Embryonic facial prominence (tissue), 1 donor: ENCODE measurements at regions not wholly inside any gene's neighbourhood (a gene's known extent, or its start where the extent isn't known, plus 50 kb on each side); places are given as distances from the start of the nearest gene placed in this dataset.

Experiments
- DNase-seq: peaks from one replicate; pipeline ENCODE4 v3.0.0-alpha.2; 2016; ENCODE audit errors: extremely low spot score

DNA sequence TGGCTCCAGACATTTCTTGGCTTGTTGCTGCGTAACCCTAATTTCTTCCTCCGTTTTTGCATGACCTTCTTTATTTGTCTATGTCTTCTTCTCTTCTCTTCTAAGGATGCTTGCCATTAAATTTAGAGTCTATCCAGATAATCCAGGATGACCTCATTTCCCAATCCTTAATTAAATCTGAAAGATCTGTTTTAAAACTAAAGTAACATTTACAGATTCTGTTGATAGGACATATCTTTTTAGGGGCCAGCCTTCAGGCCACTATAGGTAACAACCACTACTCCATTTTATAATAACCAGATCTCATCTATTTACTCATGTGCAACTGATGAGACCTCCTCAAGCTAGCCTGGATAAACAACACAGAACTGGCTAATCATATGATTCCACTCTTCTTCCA lies 490.5 kb upstream of the SLC10A2 start:
- no peak for DNase-seq

DNA sequence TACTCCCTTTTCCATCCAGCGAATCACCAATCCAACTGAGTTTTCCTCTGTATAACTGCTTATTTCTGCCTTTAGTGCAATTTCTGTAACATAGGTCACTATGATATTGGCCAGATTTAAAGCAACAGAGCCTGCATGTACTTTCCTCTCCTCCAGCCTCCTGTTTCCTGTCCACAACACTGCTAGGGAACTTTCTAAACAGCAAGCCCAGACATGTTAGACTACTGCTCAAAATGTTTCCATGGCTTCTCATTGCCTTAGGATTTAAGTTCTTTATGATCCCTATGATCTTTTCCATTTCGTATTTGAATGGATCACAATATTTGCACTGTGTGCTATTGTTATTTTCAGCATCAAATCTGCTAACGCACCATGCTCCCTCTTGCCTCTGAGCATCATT lies 481.7 kb upstream of the SLC10A2 start:
- no peak for DNase-seq

DNA sequence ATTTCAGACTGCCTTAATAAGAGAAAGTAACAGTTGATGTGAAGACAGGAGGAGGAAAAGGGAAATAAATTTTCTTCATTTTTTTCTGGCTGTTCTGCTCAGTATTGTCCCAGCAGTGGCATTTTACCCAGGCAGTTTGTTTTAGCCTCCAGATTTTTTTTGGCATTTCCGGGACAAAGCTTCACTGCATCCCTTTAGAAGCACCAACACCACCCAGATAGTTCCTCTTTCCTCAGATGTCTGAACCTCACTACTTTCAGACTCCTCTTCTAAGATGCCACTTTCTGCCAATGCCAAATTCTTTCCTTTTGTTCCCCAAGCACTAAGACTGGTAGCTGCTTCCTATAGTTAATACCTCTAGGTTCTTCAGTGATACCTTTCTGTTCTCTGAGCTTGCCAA lies 480.1 kb upstream of the SLC10A2 start:
- DNase-seq: no peak

DNA sequence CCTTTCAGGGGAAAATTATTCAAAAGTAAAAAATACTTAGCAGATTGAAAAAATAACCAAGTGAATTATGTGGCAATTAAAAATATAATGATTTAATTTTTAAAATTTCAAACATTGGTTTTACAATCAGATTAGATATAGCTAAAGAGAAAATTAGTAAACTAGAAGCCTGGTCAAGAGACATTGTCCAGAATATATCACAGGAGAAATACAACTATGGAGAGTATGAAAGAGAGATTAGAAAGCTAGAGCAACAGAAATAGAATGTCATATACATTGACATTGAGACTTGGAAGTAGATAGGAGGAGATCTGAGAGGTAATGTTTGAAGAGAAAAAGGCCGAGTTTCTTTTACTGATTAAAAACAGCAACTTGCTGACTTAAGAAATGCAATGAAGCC lies 476.4 kb upstream of the SLC10A2 start:
- DNase-seq: no peak

- DNase-seq: no peak
Observed at GRCh38 chr13:103540382-103540765, 474.2 kb upstream of the SLC10A2 start.

GRCh38 chr13:103539721-103540381 lies 473.6 kb upstream of the SLC10A2 start:
- no peak for DNase-seq

DNA sequence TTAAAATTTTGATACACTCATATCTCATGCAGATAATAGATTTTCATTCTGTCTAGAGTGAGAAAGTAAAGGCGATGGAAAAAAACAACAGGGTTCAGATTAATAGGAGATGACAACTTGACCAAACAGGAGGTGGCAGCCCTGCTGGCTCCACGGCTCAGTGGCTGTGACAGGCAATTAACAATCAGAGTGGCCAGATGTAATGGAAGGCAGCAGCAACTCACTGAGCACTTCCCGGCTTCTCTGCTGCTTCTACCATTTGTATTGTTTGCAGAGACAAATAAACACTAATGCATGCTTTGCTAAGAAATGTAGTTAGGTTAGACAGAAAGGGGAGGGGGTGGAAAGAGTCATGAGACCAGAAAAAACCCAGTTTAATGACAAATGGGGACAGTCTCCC lies 473.0 kb upstream of the SLC10A2 start:
- DNase-seq: no peak

DNA sequence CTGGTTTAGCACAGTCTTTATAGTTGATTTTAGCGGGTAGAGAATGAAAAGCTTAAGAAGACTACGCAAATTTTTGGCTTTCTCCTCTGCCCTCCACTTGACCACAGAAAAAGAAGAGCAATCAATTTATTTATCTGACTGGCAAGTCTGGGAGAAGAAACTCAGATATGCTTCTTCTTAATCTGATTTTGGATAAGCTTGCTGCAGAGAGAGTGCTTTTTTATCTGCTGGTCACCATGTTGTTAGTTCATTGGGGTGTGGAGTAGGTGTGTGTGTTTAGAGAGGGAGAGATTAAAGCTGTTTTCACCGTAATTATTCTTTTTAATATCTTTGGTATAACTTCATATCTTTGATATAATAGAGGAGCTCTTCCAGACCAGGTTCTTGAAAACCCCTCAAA lies 471.4 kb upstream of the SLC10A2 start:
- no peak for DNase-seq

DNA sequence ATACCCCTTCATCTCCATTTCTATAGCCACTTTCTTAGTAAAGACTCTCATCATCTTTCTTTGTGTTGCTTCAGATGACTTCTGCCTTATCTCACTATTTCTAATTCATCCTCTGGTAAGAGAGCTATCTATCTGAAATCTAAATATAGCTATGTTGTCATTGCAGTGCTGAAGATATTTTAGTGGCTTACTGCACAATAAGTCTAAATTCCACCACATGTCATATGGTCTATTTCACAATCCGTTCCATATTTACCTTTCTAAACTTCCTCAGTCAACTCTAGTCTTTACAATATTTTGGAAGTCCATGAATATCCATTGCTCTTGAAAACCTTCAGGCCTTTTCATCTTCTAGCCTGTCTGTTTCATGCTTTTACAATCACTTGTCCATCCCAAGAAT lies 465.1 kb upstream of the SLC10A2 start:
- DNase-seq: no peak

DNA sequence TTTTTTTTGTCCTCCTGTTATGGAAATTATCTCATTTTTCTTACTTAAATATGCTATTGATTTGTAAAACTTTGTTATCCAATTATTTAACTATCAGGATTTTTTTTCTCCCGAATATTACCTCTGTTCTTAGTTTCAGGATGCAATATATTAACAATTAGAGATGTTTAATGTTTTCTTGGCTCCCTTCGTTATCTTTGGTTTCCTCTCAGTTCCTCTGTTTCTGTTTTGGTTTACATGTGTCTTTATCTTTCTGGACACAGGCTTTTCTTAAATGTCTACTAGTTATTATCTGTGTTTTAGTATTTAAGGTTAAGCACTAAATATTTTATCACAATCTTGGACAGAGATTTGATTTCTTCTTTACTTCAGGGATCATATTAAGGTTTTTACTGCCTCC lies 462.2 kb upstream of the SLC10A2 start:
- no peak for DNase-seq

DNA sequence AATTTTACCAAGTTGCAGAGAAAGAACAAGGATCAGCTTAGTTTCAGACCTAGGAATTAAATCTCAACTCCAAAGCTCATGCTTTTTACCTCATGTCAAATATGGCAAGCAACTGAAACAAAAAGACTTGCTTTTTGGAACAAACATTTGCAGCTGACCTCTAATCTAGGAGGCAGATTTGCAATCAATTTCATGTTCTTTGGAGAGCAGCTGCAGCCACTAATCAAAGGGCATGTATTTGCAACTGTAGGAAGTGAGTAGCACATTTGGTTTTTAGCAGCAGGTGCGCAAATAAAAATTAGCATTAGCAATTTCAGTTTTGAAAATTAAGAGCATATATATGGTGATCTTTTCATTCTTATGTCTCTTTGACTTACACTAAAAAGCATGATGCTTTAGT lies 459.3 kb upstream of the SLC10A2 start:
- DNase-seq: no peak

GRCh38 chr13:103523858-103524257 lies 457.6 kb upstream of the SLC10A2 start:
- DNase-seq: no peak

GRCh38 chr13:103521532-103521931 lies 455.3 kb upstream of the SLC10A2 start:
- no peak for DNase-seq

- no peak for DNase-seq
Observed at GRCh38 chr13:103517768-103518102, 451.5 kb upstream of the SLC10A2 start.

DNA sequence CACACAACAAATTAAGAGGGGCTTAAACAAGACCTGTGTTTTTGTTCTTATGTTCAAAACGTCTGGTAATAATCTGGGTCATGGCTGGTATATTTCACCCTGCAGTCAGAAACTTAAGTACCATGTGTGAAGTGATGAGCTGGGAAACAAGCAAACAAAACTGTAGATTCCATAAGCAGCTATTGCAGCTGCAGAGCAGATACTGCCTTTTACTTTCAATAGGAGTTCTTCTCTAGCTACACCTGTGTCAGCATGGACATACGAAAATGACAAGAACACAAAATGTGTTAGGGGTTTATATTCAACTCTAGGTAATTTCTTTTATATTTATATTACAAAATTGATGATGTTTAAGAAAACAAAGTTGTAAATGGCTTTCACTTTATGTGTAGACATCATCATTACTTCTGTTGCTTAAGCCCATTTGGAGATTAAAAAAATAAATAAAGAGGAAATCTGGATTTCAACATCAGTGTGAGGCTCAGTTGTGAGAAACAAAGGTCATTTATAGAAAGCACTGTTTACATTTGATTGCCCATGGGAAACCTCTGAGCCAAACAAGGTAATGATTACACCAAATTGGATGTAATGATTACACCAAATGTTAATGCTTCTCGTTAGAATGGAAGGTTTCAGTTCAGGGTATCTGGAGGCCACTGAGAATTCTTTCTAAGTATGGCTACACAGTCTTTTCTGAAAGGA lies 451.0 kb upstream of the SLC10A2 start:
- DNase-seq: no peak

DNA sequence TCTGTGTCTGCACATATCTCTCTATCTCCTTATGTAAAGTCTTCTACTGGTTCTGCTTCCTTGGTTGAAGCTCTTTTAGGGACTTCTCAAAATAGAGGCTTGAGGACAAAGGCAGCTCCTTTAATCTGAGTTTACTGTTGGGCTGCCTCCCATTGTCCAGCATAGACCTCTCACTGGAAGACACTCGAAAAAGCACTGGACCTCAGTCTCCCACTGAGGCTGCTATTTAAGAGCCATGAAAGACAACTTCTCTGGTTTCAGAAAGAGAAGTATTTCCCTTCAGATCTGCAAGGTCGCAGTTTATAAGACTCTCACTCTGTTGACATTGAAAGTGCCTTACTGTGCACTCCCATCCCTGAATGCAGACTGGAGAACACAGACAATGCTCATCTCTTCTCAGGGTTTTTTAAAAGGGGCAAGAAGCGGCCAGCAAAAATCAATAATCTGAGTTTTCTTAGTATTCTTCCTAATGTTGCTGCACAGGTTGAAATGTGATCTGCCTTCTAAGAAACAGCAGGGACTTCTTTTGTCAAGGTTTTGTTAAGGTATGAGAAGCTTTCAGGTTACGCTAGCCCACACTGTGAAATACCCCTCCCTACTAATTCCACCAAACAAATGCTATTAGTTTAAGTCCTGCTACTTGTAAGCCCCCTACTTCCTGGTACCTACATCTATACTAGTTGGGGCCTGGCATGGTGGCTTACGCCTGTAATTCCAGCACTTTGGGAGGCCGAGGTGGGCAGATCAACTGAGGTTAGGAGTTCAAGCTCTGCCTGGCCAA lies 450.0 kb upstream of the SLC10A2 start:
- DNase-seq: no peak

DNA sequence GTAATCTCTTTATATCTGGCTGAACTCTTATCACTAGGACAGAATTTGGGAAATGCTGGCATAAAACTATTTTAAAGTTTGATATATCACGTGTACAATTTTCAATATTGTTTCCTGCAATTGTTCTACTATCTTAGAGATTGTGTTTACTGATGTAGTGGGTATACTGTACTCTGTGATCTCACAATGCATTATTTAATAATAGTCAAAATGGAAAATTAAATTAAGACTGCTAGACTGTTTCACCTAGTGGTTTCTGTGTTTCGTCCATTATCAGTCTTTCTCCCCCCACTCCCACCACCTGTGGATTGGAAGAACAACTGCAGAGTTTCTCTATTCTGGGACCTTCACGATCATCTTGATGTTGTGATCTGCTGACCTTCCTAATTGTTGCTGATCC lies 449.2 kb upstream of the SLC10A2 start:
- DNase-seq: no peak

DNA sequence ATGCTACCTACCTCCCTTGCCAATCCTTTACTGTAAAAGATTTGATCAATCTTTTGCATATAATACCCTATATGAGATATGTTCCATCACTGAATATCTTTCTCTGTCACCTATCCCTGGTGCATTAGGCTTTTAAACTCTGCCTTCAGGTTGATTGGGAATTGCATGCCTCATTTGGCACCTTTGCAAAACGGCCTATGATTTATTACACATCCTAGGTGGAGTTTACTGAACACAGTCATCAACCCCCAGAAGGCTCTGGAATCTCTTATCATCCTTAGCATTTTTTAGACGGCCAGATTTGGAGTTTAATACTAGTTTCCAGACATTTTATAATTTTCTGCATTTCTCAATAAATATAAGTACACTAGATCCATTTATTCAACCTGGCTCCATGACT lies 448.4 kb upstream of the SLC10A2 start:
- no peak for DNase-seq

- no peak for DNase-seq
Observed at GRCh38 chr13:103514188-103514587, 448.0 kb upstream of the SLC10A2 start.

- no peak for DNase-seq
Observed at GRCh38 chr13:103510007-103510535, 443.9 kb upstream of the SLC10A2 start.

GRCh38 chr13:103497404-103497803 lies 431.2 kb upstream of the SLC10A2 start:
- DNase-seq: no peak

DNA sequence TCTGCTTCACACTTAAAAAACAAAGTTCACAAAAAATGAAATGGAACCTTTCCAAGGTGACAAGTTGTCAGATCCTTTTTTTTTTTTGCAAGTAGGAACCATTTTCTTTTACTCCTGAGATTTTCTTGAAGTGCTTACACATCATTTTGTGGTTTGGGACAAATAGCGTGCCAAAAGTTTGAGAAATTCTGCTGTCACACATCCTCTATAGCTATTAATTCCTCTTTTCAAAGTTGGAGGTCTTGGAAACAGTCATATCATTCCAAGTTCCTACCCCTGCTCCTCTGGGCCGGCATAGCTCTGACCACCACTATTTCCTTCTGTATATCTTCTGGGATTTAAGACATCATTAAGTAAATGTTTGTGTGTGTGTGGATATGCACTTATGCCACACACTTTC lies 421.6 kb upstream of the SLC10A2 start:
- no peak for DNase-seq

DNA sequence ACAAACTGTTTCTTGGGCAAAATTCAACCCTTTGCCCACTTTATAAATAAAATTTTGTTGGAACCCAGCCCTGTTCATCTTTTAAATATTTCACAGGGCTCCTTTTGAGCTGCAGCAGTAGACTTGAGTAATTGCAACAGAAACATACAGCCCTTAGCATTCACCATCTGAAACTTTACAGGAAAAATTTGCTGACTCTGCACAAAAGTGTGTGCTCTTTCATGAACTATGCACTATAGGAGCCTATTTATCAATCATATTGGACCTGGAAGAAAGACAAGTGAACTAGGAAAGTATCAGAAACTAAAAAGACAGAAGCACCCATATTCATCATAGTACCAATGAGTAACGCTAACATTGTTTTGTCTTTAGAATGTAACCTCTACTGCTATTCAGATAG lies 406.9 kb upstream of the SLC10A2 start:
- DNase-seq: no peak
